ENCODE measurements at regions not wholly inside any gene's neighbourhood (a gene's known extent, or its start where the extent isn't known, plus 50 kb on each side); places are given as distances from the start of the nearest gene placed in this dataset.
A peak's percentile ranks its signal among the peaks of the same experiment; 100 is the strongest.
"Not testable (repeated sequence)": the region's sequence is repeated elsewhere in the genome, so short reads cannot be mapped to it uniquely, and the experiment has no call there.

GRCh38 chr10:9069136-9069535 lies 1014.6 kb downstream of the GATA3 start:
- DNase-seq = peak; percentile 42

- no peak for DNase-seq
These were observed 1020.9 kb downstream of the GATA3 start for GRCh38 chr10:9075420-9075819.

GRCh38 chr10:9076066-9076465 lies 1021.6 kb downstream of the GATA3 start:
- DNase-seq = no peak

GRCh38 chr10:9081253-9081652 lies 1026.8 kb downstream of the GATA3 start:
- DNase-seq = no peak

- DNase-seq = no peak
These were observed 1027.5 kb downstream of the GATA3 start for GRCh38 chr10:9081961-9082360.

- peak; percentile 12 for DNase-seq
These were observed 1037.1 kb downstream of the GATA3 start for GRCh38 chr10:9091530-9092093.

- peak; percentile 58 for DNase-seq
These were observed 1041.8 kb downstream of the GATA3 start for GRCh38 chr10:9096288-9096687.

- peak; percentile 47 for DNase-seq
These were observed 1042.9 kb downstream of the GATA3 start for GRCh38 chr10:9097206-9097990.

GRCh38 chr10:9097991-9098306 lies 1043.5 kb downstream of the GATA3 start:
- DNase-seq = no peak

GRCh38 chr10:9102026-9102425 lies 1047.5 kb downstream of the GATA3 start:
- no peak for DNase-seq

- no peak for DNase-seq
These were observed 1048.8 kb downstream of the GATA3 start for GRCh38 chr10:9103301-9103700.

- no peak for DNase-seq
These were observed 1057.5 kb downstream of the GATA3 start for GRCh38 chr10:9111976-9112375.

- DNase-seq = no peak
These were observed 1072.2 kb downstream of the GATA3 start for GRCh38 chr10:9126728-9127127.

GRCh38 chr10:9137368-9137767 lies 1082.9 kb downstream of the GATA3 start:
- no peak for DNase-seq

- DNase-seq = not testable (repeated sequence)
These were observed 1084.3 kb downstream of the GATA3 start for GRCh38 chr10:9138829-9139228.

- no peak for DNase-seq
These were observed 1085.9 kb downstream of the GATA3 start for GRCh38 chr10:9140373-9140772.

- DNase-seq = no peak
These were observed 1093.0 kb downstream of the GATA3 start for GRCh38 chr10:9147475-9147874.

GRCh38 chr10:9149134-9149533 lies 1094.6 kb downstream of the GATA3 start:
- DNase-seq = no peak

- not testable (repeated sequence) for DNase-seq
These were observed 1098.6 kb downstream of the GATA3 start for GRCh38 chr10:9153057-9153456.

GRCh38 chr10:9157656-9158055 lies 1103.2 kb downstream of the GATA3 start:
- no peak for DNase-seq

- DNase-seq = no peak
These were observed 1104.2 kb downstream of the GATA3 start for GRCh38 chr10:9158675-9159074.

- no peak for DNase-seq
These were observed 1105.8 kb downstream of the GATA3 start for GRCh38 chr10:9160275-9160674.

- no peak for DNase-seq
These were observed 1109.2 kb downstream of the GATA3 start for GRCh38 chr10:9163699-9164098.

- DNase-seq = no peak
These were observed 1112.3 kb downstream of the GATA3 start for GRCh38 chr10:9166770-9167169.

GRCh38 chr10:9172276-9172675 lies 1117.8 kb downstream of the GATA3 start:
- no peak for DNase-seq

All from CD4-positive, alpha-beta T cell treated with Interleukin-4 for 4 hours (primary cell).